GM12875 (cell line): ENCODE measurements at regions not wholly inside any gene's neighbourhood (a gene's known extent, or its start where the extent isn't known, plus 50 kb on each side); places are given as distances from the start of the nearest gene placed in this dataset.

ENCODE experiments used
- H3K4me3 ChIP-seq: one replicate; pipeline ENCODE4 v1.5.1; 2011; ENCODE audit warnings: low read depth, low read length, control low read depth
- TF ChIP-seq, protein P1 (sequence below): IDR thresholded peaks from 2 replicates; pipeline ENCODE4 v1.5.1; 2011; ENCODE audit warnings: low read depth, mild to moderate bottlenecking, control low read depth, inconsistent platforms, low read length, moderate library complexity, borderline replicate concordance; ENCODE audit not compliant: insufficient read depth

DNA sequence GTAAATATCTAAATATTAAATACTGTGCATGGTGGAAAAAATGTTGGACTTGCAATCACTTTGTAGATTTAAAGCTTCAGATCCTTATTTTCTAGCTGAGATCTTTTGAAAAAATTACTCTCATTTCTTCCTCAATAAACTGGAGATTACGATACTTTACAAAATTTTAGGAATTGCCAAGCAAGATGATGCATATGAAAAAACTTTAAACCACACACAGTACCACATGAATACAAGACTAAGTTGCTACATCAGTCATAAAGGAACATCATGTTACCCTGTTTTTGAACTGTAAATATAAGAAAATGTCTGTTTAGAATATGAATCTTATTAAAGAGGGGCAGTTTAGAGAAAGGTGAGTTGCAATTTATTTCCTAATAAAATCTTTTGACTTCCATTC is 703.6 kb upstream of the NUDT12 start:
- H3K4me3 ChIP-seq: no peak overlapping the region
- TF ChIP-seq, protein P1, sequence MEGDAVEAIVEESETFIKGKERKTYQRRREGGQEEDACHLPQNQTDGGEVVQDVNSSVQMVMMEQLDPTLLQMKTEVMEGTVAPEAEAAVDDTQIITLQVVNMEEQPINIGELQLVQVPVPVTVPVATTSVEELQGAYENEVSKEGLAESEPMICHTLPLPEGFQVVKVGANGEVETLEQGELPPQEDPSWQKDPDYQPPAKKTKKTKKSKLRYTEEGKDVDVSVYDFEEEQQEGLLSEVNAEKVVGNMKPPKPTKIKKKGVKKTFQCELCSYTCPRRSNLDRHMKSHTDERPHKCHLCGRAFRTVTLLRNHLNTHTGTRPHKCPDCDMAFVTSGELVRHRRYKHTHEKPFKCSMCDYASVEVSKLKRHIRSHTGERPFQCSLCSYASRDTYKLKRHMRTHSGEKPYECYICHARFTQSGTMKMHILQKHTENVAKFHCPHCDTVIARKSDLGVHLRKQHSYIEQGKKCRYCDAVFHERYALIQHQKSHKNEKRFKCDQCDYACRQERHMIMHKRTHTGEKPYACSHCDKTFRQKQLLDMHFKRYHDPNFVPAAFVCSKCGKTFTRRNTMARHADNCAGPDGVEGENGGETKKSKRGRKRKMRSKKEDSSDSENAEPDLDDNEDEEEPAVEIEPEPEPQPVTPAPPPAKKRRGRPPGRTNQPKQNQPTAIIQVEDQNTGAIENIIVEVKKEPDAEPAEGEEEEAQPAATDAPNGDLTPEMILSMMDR: no peak

DNA sequence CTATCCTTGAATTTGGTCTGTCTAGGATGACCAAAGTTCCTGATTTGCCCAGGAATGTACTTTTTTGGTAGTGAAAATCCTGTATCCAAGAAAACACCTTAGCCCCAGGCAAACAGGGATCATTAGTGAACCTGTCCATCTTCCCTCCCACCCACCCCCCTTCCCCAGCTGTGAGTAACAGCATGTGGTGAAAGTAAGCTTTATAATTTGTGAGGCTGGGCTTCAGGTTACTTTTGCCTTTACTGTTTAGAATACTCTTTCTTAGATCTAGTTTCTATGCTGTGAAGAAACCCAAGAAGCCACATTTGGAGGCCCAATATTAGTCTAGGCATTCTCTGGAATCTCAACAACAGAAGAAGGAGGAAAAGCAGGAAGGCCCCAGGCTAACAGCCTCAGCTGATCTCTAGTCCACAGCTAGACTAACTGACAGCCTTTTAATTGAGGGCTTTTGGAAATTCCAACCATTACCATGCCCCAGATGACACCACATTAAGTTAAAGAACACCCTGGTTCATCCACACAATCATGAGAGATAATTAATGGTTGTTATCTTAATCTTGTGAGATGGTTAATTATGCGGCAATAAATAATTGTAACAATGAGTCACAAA is 703.0 kb upstream of the NUDT12 start:
- TF ChIP-seq, protein P1: no peak
- H3K4me3 ChIP-seq: no peak overlapping the region

DNA sequence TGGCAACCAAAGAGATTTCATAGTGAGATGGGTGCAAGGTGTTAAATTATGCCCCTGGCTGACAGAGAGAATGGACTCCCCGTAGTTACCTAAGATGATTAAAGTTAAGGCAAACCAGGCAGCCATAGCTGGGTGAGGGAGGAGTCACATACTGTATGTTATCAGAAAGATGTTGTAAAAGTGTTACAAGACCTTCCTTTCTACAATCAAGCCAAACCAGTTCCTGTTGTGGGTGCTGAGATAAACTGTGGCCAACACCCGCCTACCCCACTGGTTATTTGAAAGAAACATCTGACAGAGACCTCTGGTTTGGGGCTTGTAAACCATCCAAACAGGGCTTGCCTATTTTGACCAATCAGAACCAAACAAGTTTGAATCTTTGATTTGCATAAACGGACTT is 684.7 kb upstream of the NUDT12 start:
- TF ChIP-seq, protein P1: no peak
- H3K4me3 ChIP-seq: no peak overlapping the region

DNA sequence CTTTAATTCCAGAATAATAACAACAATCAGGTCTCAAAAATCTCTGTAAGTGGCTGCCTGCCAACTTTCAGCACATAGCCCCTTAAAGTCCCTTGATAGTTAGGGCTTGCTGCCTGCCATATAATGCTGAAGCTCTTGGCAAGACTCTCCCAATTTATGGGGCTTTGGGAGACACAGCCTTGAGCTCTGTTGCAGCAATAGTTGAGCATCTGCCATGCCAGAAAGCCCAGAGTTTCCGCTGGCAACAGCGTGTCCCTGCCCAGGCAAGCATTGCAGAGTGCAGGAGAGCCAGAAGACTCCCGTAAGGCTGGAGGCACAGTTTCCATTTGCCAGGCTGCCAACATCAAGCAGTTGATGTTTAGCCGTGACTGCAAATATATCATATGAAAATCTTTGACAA is 678.5 kb upstream of the NUDT12 start:
- H3K4me3 ChIP-seq: no peak overlapping the region
- TF ChIP-seq, protein P1: no peak

DNA sequence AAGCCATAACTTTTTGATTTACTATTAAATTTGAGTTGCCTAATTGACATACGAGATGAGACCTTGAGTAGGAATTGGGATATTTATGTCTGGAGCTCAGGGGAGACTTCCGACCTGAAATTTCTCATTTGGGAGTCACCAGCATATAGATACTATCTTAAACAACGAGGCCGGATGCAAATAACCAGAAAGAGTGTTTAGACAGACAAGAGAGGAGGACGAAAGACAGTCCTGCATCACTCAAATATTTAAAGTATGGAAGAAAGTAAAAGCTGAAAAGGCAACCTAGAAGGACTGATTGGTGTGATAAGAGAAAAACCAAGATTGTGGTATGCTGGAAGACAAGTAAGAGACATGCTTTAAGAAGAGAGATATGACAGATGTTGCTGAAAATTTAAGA is 675.0 kb upstream of the NUDT12 start:
- no peak overlapping the region for H3K4me3 ChIP-seq
- TF ChIP-seq, protein P1: no peak

DNA sequence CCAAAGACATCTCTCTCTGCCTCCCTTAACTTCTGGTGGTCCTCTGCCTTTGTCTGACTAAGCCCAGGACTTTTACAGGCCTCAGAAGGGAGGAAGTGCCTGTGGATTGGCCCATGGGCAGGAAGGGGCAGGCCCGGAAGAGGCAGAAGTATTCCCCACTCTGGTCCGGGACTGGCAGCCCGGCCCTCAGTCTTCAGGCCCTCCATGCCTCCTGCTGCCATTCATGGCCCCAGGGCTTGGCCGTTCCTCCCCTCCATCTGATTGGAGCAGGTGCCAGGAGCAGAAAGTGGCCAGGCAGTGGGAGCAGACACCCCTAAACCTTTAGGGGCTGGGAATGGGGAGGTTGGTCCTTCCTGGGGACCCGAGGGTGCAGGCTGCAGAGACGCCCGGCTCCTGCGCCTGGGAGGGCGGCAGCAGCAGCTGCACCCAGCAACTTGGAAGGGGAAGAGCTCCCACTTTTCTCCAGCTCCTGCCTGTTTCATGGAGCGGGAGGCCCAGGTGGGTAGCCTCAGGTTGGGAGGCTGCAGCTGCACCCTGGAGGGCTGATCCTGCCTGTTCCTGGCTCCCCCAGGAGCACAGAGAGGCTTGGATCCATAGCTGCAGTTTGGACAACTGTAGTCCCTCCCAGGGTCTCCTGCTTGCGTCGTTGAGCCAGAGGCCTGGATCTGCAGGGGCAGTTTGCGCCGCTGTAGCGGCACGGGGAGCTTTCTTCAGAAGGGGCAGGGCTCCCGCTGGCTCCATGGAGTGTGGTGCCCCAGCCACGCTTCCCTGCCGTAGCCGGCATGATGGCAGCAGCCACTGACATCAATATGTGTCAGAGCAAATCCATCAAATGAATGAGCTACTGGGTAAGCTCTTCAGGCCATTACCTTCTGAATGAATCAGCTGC is 661.5 kb upstream of the NUDT12 start:
- TF ChIP-seq, protein P1: no peak
- H3K4me3 ChIP-seq: no peak overlapping the region

DNA sequence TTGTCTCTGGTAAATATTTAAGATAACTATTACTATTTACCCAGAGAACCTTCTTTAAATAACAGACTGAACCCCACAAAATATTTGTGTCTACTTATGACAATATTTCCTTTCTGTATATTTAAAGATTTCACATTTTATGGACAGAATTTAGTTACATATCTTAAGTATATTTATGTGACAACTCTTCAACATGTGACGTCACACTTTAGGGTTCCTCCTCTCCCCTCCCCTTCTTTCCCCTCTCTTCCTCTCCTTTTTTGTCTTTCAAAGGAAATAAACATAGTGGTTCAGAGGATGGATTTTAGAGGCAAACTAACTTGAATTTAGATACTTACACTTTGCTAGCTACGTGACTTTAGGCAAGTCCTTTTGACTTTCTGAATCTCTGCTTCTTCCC is 655.6 kb upstream of the NUDT12 start:
- TF ChIP-seq, protein P1: no peak
- H3K4me3 ChIP-seq: no peak overlapping the region
